ENCODE measurements at regions not wholly inside any gene's neighbourhood (a gene's known extent, or its start where the extent isn't known, plus 50 kb on each side); places are given as distances from the start of the nearest gene placed in this dataset.
"Not testable (repeated sequence)": the region's sequence is repeated elsewhere in the genome, so short reads cannot be mapped to it uniquely, and the experiment has no call there.

DNA sequence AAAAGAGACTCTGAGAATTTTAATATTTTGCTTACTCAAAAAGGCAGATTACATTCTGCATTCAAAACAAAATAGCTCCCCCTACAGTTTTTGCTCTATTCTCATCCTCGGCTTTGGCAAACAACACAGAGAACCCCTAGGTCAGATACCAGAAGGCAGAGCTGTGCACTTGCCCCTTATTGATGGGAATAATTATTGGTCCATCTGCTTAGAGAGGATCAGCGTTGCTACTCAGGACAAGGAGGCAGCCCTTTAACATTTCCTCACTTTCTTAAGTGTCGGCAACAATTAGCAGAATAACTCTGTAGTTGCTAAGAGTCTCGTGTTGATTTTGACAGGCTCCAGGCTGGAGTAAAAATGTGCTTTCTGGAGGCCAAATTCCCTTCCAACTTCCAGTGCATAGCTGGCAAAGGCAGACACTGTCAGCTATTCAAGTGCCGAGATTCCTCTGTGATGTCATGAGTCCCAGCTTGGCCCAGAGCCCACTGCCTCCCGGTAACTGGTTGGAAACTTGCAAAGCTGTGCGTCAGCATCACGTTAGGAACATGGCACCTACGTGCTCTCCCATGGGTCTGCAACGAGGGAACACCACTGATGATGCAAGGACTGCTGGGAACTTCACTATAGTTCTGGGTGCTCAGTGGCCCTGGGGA lies 482.7 kb upstream of the ADAMTS9 start:
- no peak for DNase-seq

GRCh38 chr3:65169961-65170360 lies 482.2 kb upstream of the ADAMTS9 start:
- no peak for DNase-seq

DNA sequence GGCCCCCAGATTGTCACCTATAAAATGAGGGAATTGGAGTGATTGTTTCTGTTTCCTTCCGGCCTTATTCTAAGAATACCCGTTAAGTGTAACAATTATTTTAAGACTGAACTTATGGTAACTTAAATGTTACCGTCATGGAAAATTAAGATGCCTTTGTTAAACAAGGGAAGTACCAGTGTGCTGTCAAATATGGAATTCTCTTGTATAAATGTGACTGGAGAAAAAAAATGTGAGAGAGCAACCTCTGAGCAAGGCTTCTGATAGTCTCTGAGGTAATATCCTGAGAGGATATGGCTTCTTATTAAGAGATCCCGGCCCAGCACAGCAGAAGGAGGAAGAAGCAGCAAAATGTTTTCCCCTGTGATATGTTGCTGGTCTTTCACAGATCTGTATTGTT lies 480.7 kb upstream of the ADAMTS9 start:
- no peak for DNase-seq

GRCh38 chr3:65166531-65166930 lies 478.7 kb upstream of the ADAMTS9 start:
- no peak for DNase-seq

DNA sequence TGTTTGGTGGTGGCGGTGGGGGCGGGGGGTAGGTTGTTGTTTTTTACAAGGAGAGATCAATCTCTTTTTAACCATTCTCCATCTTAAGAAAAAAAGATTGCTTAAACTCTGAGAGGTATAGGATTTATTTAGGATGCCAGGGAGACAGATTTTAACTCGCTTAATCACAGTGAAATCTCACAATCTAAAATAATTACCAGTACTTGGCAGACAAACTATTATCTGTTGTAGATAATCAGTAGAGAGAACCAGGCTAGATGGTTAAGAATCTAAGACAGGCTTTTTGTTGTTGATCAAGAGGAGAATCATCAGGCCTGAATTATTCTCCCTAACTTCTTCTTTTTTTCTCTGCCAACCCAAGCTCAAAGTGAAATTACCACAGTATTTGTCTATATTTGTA lies 470.2 kb upstream of the ADAMTS9 start:
- DNase-seq: no peak

DNA sequence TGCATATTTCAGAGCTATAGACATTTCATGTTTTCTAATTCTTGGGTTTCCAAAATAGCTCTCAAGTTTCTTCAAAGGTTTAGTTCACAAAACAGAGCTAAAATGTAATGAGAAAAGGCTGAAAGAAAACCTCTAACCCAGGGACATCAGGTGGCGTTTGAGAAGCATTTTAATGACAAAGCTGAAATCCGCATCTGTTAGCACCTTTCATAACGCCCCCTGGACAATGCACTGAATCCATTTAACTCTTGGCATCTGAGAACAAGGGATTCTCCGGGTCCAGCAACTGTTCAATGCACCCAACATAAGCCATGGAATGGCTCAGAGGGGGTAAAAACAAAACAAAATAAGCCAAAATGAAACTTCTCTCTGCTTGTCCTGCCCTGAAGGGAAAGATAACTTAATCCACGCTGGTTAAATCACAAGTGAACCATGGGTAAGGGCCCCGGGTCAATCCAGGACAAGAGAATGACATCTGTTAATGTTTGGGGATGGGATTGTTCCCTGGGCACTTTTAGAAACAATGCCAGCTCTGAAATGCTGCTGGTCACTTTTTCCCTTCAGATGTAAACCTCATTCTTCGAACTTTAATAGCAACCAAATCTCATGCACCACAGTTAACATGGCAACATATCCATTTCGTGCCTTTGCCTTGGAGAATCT lies 466.2 kb upstream of the ADAMTS9 start:
- DNase-seq: no peak

GRCh38 chr3:65151666-65152065 lies 463.9 kb upstream of the ADAMTS9 start:
- DNase-seq: no peak

- no peak for DNase-seq
These were observed 462.1 kb upstream of the ADAMTS9 start for GRCh38 chr3:65149877-65150276.

- no peak for DNase-seq
These were observed 460.9 kb upstream of the ADAMTS9 start for GRCh38 chr3:65148687-65149086.

GRCh38 chr3:65146179-65146578 lies 458.4 kb upstream of the ADAMTS9 start:
- DNase-seq: no peak

- no peak for DNase-seq
These were observed 457.9 kb upstream of the ADAMTS9 start for GRCh38 chr3:65145680-65146079.

DNA sequence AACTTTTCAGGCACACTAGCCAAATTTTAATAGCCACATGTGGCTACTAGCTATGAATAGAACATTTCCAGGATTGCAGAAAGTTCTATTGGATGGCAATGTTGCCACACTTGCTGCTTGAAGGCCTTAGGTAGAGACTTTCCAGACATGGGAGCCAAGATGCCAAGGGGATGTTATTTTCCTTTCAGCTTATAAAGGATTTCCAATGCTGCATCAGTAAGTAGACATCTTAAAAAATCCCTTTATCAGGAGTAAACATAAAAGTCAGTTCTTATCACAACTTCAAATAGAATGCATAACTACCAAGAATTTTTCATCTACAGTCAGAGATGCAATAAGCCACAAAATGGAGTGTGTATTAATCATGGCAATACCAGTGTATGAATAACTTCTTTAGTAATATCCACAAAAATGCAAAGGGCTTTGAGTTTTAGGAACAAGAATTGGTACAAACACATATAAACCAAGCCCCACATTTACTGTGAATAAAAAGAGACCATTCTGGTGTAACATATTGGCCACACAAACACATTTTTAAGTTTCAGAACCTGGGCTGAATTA lies 457.1 kb upstream of the ADAMTS9 start:
- no peak for DNase-seq

GRCh38 chr3:65142456-65142855 lies 454.7 kb upstream of the ADAMTS9 start:
- DNase-seq: no peak

DNA sequence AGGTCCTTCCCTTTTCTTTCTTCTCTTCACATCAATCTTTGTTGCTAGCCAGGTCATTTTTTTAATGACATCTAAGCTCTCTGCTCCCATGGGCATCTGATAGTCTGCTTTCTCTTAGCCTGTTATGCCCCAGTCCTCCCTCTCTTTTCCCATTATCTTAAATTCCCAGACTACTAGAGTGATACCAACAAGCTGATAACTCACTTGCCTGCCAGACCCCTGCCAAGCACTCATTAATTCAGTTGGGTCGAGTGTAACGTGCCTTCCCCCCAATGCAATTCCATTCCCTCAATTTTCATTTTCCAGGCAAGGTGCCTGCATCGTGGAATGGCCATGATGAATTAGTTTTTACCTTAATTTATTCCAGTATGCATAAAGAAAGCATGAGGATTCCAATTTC lies 450.8 kb upstream of the ADAMTS9 start:
- no peak for DNase-seq

DNA sequence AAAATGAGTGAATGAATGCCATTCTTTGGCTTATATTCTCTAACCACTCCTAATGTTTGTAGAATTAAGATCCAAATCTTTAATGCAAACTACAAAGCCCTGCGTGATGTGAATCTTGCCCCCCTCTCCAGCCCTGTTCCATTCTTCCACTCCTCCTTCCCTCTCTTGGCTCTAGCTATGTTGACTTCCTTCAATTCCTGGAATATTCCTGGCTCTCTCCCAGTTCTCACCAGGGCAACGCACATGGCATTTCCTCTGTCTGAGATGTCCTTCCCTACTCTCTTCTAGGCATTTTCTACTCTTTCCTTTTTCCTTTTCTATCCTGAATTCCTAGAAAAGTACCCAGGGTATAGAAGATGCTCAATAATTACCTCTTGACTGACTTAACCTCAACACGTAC lies 446.0 kb upstream of the ADAMTS9 start:
- not testable (repeated sequence) for DNase-seq

- DNase-seq: no peak
These were observed 443.0 kb upstream of the ADAMTS9 start for GRCh38 chr3:65130782-65131181.

- no peak for DNase-seq
These were observed 440.5 kb upstream of the ADAMTS9 start for GRCh38 chr3:65128346-65128745.

DNA sequence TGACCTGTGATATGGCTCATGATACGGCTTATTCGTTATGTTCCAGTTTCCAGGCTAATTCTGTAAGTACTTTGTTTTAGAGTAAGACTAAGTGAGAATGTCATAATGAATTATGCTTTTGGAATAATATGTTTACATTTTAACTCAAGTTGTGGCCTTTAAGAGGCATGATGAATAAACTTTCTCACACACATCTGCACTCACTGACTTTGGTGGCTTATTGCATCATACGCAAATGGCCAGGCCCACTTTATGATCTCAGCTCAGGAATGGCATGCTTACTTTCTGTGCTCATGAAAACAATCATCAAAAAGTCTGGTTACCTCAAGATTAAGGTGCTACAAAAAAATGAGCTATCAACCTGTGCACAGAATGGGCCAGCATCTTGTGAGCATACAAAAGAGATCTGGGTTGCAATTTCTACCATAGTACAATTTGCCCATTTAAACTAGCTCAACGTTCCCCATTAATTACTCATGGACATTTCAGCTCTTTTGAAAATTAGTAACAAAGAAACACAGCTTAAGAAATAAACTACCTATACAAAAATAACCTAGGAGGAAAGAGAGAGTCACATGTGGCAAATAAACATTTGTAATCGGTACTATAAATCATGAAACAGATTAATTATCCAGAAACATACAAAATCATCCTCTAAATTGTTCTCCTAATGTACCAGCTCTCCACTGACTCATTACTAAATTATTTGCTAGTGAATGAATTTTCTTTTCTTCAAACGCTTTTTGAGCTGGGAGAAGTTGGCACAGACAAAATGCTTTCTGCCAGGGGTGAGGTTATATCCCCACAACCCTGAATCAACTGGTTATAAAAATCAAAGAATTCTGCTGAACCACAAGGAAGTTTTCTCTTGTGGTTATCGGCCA lies 439.0 kb upstream of the ADAMTS9 start:
- DNase-seq: no peak

DNA sequence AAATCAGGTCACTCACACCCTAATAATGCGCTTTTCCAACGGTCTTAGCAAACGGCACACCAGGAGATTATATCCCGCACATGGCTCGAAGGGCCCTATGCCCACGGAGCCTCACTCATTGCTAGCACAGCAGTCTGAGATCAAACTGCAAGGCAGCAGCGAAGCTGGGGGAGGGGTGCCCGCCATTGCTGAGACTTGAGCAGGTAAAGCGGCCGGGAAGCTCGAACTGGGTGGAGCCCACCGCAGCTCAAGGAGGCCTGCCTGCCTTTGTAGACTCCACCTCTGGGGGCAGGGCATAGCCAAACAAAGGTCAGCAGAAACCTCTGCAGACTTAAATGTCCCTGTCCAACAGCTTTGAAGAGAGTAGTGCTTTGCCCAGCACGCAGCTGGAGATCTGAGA lies 432.4 kb upstream of the ADAMTS9 start:
- not testable (repeated sequence) for DNase-seq

DNA sequence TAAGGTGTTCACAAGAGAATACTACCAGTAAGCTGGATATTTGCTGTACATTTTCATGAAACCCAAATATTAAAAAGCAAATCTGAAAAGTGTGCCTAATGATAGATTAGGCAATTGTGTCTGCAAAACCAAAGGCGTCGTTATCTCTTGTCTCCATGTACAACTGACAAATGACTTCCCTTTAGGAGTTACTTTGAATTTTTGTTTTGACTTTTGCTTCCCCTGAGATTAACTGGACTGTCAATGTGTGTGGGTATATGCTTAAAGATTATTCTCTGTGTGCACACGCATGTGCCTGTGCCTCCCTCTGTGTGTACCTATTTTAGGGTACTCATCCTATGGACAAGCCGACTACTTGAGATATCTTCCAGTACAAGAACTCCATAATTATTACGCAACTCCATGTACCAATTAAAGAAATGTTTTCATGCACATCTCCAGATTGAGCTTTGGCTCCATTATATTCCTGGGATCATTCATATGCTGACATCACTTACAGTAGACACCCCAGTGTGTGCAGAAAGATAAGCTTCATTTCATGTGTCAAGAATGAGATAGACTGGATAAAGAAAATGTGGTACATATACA lies 431.2 kb upstream of the ADAMTS9 start:
- DNase-seq: no peak

DNA sequence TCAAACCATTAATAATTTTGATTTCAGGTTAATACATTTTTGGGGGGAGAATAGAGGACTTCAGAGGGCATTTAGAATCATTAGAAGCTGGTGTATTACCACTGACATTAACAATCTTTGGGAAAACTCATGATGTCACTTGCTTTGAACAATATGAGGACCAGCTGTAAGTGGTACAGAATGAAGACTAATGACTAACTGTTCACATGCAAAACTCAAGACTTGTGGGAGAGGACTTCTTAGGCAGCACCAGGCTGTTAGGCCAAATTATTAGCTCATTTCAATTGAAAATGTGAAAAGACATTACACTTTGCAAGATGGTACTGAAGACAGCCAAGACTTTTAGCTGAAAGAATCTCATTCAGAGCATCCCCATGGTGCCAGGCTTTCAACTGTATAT lies 426.2 kb upstream of the ADAMTS9 start:
- DNase-seq: no peak

DNA sequence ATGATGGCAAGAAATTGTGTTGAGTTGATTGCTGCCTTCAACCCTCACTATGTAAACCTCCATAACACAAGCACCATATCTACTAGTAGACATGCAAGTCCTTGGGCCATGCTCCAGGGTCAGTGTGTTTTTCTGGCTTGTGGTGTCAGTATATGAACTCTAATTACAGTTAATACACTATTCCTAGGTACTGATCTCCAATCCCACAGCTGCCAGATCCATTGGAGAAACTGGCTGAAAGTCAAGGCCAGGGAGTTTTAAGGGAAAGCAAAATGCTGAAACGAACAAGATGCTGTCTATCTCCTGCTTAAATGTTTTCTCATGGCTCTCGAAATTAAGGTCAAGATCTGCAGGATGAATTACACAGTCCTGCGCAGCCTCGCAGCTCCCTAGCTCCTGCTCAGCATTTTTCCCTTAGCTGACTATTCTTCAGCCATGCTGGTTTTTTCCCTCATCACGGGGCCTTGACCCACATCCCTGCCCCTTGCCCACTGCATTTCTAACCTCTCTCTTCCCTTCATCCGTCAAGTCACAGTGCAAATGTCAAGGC lies 425.0 kb upstream of the ADAMTS9 start:
- no peak for DNase-seq

DNA sequence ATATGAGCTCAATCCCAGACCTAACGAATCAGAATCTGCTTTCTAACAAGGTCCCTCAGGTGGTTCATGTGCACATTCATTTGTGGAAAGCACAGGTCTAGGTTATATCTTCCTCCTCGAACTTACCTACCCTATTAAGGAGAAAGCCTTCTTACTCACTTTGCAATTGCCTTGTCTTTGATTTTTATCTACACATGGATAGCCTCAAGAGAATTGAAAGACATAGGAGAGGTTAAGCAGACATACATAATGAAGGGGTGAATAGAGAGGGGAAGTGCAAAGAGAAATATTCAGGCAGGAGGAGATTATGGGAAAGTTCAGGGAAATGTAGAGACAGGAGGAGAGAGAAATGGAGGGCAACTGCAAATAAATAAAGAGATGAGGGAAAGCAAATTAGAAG lies 422.9 kb upstream of the ADAMTS9 start:
- no peak for DNase-seq

Data from T-helper 2 cell (primary cell).